ENCODE measurements at regions not wholly inside any gene's neighbourhood (a gene's known extent, or its start where the extent isn't known, plus 50 kb on each side); places are given as distances from the start of the nearest gene placed in this dataset.

DNA sequence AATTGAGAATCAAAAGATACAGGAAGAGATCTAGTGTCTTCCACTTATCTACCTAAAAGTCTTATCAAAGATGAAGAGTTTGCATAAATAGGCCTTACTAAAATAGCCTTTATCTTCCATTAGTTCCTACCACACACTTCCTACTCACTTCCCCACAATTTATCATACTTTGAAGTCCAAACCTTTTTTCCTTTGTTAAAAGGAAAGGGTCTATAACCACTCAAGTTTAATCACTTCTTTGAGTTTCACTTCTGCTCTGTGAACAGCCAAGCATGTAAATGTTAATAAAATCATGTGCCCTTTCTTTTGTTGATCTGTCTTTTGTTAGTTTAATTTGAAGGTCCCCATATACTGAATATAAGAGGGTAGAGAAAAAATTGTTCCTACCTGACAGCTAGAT lies 114.5 kb downstream of the PHLDA1 start (continued):
- TF ChIP-seq NCOR1 (IDR thresholded peaks at IDR 0.05; ENCODE audit: borderline replicate concordance, low read length) = no peak

DNA sequence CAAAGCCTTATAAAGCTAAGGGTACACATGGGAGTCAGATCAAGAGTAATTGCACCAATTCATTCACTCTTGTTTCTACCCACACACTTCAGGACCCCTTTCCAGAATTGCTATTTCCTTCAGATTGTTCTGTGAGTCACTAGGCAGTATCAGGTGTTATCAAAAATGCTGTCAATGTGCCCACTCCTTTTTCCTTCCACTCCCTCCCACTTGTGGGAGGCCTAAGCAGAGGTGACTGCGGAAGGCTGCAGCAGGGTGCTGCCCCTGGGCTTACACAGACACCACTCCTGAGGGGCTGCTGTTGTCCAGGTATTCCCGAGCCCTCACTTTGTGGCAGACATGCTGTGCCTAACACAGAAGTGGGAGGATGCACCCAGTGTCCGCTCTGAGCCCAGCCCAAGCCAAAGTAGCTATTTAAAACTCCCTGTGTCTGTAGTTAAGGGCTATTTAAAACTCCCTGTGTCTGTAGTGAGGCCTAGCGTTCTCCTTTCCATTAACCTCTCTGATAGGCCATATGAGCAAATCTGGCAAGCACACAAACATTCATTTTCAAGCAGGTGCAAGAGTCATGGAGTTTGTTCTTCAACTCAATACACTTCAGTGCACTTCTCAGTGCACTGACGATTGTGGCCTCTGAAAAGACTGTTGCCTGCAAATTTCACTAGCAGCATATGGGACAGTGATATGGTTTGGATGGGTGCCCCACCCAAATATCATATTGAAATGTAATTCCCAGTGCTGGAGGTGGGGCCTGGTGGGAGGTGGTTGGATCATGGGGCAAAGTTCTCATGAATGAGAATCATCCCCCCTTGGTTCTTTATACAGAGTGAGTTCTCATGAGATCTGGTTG lies 117.8 kb downstream of the PHLDA1 start:
- DNase-seq (ENCODE audit: low spot score) (no peak), ATAC-seq (no peak), FAIRE-seq (no peak)
- no peaks in the 10 kb centered on the region for H3K9me3 ChIP-seq (ENCODE audit: low read length)
- no peaks in the 10 kb centered on the region for H4K20me1 ChIP-seq (ENCODE audit: insufficient read depth, low read length)
- H3K9ac ChIP-seq (ENCODE audit: insufficient read depth, low read depth, low read length) = no peak overlapping the region
- in situ Hi-C loops (cut with HindIII; ENCODE audit: extremely low pct_ligation_motif_present, low pct_unique_long_range_greater_than_20kb) (no loop called here), intact Hi-C loops (cut with micrococcal nuclease; ENCODE audit: unreplicated experiment) (no loop called here)
- CTCF ChIA-PET (ENCODE audit: low intra/inter-chr PET ratio, low total read pairs) = no interaction called here
- H3K4me1 ChIP-seq (ENCODE audit: insufficient read depth, low read length) = peaks cover 19% of the 10 kb centered on the region
- H2AFZ ChIP-seq (ENCODE audit: low read length) = no peak overlapping the region
- POLR2A ChIA-PET = no interaction called here
- no peaks in the 10 kb centered on the region for H3K79me2 ChIP-seq (ENCODE audit: insufficient read depth, low read length)
- no peak for TF ChIP-seq ZNF761 (CRISPR knock-in tag; conservative IDR thresholded peaks at IDR 0.05)
- TF ChIP-seq, protein P1, sequence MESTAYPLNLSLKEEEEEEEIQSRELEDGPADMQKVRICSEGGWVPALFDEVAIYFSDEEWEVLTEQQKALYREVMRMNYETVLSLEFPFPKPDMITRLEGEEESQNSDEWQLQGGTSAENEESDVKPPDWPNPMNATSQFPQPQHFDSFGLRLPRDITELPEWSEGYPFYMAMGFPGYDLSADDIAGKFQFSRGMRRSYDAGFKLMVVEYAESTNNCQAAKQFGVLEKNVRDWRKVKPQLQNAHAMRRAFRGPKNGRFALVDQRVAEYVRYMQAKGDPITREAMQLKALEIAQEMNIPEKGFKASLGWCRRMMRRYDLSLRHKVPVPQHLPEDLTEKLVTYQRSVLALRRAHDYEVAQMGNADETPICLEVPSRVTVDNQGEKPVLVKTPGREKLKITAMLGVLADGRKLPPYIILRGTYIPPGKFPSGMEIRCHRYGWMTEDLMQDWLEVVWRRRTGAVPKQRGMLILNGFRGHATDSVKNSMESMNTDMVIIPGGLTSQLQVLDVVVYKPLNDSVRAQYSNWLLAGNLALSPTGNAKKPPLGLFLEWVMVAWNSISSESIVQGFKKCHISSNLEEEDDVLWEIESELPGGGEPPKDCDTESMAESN (CRISPR knock-in tag; conservative IDR thresholded peaks at IDR 0.05) = 0 out of 2 replicates have a peak, but pooled peaks have one; percentile 20
- no peaks in the 10 kb centered on the region for H3K27me3 ChIP-seq (ENCODE audit: control insufficient read depth in 1 of 2, insufficient read depth in 2 of 2, low read length in 2 of 2)
- no TSS peak for BruUV-seq (replicated peaks)
- no peak overlapping the region for H3K4me2 ChIP-seq (ENCODE audit: low read depth, low read length)
- WGBS (ENCODE audit: low lambda C conversion rate) = 81% methylated on average over 4 of the region's 5 CpGs
- no peak overlapping the region for H3K4me3 ChIP-seq (replicated peaks in 1 of 3; ENCODE audit: insufficient read depth in 1 of 3, low read depth in 2 of 3, low read length in 3 of 3)
- no peaks in the 10 kb centered on the region for H3K36me3 ChIP-seq (replicated peaks in 1 of 2; ENCODE audit: control insufficient read depth in 1 of 2, insufficient read depth in 2 of 2, low read length in 2 of 2)
- H3K27ac ChIP-seq (ENCODE audit: extremely low read length, insufficient read depth, low read length) = no peak overlapping the region
